GM21381 (cell line): ENCODE measurements at regions not wholly inside any gene's neighbourhood (a gene's known extent, or its start where the extent isn't known, plus 50 kb on each side); places are given as distances from the start of the nearest gene placed in this dataset.

Experiments used
- ATAC-seq: cut with Tn5 transposase; IDR thresholded peaks from one replicate; pipeline ENCODE4 v1.9.1; 2021; ENCODE audit warnings: mild to moderate bottlenecking, moderate library complexity; ENCODE audit not compliant: unreplicated experiment

DNA sequence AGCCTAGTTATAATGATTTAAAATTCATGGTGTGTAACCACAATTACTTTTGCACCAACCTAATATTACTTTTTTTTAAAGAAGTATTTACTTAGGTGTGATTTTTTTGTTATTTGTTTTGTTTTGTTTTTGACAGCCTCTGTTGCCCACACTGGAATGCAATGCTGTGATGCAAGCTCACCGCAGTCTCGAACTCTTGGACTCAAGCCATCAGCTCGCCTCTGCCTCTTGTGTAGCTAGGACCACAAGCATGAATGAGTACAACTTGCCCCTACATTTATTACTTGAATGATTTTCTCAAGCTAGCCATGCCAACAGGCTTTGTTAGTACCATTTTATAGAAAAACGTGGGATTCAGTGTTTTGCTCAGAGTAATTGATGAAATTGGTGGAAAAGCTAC, 488.8 kb upstream of the CPEB2 start:
- no peak for ATAC-seq

DNA sequence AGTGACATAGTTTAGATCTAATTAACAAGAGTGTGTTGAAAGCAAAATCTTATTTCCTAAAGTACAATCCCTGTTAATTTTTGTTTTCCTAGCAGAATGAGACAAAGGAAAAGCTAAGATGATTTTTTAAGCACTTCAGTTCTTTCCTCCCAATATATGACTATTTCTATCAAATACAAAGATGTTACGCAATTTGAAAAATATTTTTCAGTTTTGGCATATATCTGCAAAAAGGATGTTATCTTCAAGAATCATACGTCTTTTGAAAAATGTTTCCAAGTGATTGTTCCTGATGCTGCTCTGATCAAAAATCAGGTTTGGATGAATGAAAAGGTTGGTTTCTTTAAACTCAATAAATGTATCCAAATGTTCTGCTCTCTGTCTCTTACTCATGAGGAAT, 486.7 kb upstream of the CPEB2 start:
- ATAC-seq = no peak

DNA sequence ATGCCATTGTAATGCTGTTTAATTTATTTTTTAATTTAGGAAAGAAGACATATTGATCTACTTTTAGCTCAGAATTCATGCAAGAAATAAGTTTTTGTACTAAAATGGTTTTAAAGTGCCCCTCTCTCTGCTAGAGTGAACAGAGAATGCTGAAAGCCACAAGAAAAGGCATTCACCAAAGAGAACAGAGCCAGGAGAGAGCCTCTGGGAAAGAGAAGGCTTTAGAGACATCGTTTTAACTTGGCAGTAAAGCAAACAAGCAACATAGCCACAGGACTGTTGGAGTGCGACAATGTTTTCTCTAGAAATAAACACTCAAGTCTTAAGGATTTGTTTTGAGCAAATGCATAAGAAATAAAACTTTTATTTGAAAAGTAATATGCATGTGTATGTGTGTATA, 484.1 kb upstream of the CPEB2 start:
- ATAC-seq = no peak

DNA sequence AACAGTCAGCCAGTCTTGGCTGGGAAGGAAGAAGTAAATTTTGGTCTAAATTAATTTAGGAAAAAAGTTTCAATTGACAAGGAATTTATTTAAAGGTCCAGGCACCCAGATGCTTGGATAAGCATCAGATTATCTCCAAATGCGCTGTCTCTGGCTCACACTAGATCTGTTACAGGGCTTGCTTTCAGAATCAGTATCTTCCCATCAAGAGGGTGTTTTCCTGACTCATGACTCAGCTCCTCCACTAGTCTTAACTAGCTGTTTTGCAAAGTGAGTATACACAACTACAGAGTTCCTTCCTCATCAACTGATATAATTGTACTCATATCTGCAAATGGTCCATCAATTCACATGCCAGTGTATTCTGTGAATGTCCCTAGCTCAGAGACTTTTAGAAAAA, 482.1 kb upstream of the CPEB2 start:
- no peak for ATAC-seq

DNA sequence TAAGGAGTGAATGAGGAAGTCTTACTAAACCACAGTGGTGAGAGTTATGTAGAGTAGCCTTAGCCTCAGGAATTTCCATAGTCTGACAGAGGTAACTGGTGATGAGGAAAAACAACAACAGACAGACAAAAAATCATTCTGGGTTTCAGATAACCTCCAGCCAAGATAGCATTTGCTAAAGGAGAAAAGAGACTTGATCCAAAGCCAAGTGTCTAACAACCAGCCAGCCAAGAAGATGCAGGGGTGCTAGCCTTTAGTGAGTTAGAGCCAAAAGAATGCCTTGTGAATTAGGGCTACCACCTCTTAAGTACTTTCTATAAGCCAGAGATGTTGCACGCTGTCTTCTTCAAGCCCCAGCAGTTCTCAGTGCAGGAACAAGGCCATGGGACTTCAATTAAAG, 478.0 kb upstream of the CPEB2 start:
- no peak for ATAC-seq

DNA sequence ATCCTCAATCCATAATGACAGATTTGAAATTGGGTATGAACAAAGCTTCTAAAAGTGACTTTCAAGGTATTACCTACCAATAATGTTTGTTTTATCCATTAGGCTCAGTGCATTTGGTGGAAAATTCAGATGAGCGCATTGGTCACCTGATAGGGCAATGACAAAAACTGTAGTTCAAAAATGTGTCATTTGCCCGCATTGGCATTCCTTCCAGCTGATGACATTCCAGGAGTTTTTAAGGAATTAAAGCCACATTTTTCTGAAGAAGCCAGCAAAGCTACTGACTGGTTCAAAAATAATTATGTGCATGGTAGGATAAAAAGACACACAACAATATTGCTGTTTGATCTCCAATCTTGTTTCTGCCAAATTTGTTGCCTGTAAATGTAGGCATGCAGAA, 473.4 kb upstream of the CPEB2 start:
- ATAC-seq = no peak

DNA sequence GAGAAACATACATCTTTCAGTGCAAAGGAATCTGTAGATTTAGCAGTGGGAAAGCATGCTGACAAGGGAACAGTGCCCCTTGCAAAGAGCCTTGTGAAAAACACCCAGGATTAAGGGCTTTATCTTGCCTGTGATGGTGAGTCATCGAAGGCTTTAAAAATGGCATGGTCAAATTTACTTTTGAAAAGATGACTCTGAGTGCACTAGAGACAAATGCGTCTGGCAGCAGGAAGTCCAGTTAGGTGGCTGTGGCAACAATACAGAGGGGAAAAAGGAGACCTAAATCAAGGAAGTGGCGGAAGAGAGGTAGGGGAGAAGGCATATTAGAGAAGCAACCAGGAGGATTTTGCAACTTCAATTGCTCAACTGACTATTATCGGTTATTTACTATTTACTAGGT, 472.6 kb upstream of the CPEB2 start:
- ATAC-seq = no peak

DNA sequence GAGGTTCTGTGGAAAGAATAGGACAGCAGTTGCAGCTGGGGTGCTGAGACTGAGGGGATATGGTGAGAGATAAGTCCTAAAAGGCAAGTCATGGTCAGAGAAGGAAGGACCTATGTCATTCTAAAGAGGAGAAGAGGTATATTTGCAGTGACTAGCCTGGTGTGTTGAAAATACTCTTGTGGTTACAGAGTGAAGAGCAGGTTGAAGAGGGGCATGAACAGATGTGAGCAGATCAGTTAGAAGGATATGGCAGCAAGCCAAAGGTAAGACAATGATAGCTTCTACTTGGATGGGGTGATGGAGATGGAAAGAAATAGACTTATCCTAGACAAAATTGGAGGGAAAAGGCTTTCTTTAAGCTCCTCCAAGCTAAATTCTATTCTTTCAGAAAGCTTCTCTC, 469.8 kb upstream of the CPEB2 start:
- ATAC-seq = no peak

DNA sequence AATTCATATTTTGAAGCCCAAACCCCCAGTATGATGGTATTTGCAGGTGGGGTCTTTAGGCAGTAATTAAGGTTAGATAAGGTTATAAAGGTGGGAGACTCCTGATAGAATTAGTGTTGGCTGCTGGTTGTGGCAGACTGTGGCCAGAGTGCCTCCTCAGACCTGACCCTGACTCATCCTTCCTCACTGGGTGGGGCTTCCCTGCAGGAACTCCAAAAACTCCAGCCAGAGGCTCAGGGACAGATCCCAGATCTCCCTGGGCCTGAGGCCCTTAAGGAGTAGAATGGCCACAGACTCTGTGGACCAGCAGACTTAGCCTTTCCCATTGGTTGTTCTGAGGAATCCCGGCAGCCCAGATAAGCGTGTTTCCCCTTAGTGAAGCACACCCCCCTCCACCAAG, 463.0 kb upstream of the CPEB2 start:
- no peak for ATAC-seq

DNA sequence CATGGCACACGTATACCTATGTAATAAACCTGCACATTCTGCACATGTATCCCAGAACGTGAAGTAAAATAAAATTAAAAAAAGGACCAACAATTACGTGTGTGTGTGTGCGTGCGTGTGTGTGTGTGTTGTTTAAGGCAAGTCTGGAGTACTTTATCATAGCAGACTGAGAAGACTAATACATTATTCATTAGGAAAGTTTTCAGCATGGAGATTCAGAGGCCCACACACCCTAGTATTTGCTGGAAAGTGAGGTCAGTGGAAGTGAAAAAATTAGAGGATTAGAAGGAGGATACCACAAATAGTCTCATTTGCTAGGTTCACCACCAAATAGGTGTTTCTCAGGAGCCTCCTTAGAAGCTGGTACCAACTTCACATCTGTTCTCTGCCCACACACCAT, 457.1 kb upstream of the CPEB2 start:
- ATAC-seq = no peak

DNA sequence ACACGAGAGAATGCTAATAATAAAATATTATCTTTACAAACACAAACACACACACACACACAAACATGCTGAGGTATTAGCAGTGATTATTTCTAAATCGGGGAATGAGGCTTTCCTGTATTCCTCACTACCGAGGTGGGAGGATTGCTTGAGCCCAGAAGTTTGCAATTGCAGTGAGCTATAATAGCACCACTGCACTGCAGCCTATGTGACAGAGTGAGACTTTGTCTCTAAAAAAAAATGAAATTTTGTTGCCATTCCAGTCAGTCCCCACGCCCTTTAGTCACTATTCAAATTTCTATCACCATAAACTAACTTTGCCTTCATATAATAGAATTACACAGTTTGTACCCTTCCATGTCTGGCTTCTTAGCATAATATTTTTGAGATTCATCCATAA, 456.5 kb upstream of the CPEB2 start:
- no peak for ATAC-seq

DNA sequence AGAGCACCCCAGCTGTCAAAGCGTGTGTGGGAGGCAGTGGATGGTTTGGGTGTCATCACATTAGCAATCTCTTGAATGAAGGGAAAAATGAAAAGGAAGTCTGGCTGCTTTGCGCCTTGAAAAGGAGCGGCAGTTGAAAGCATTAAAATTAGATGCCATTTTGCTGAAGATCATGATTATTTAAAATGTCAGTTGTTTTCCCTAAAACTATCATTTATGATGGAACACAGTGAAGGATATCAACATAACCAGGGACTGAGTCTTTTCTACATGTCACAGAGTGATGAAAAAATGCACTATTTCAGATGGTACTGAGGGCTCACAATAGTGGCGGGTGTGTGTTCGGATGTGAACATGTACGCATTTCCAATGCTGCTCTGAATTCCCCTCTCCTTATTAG, 450.2 kb upstream of the CPEB2 start:
- ATAC-seq = no peak

DNA sequence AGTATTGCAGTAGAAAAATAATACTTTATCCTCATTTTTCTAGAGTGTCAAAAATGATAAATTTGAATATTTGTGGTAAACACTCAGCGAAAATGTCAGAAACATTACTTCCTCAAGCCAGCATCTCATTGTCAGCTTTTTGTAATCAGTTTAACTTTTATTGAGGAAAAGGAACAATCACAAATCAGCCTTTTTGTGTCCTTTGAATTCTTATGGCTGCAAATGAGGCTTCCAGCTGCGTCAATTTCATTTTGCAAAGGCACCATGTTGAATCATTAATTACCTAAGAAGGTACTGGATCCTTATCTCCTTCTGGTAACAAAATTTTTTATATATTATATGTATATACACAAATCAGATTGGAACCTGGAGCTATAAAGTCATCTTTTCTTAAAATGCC, 442.6 kb upstream of the CPEB2 start:
- no peak for ATAC-seq

DNA sequence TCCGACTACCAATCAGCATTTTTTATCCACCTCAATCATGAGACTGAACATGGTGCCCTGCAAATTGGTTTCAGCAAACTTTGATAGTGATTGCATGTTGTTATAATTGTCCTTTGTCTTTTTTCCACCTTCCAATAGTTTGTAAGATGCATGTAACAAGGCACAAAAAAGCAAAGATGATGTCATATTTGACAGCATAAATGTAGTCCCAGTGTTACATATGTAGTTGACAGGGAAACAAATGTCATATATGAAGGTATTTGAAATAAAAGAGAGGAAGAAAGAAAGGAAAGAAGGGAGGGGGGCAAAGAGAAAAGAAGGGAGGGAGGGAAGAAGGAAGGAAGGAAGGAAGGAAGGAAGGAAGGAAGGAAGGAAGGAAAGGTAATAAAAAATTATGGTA, 441.7 kb upstream of the CPEB2 start:
- no peak for ATAC-seq

DNA sequence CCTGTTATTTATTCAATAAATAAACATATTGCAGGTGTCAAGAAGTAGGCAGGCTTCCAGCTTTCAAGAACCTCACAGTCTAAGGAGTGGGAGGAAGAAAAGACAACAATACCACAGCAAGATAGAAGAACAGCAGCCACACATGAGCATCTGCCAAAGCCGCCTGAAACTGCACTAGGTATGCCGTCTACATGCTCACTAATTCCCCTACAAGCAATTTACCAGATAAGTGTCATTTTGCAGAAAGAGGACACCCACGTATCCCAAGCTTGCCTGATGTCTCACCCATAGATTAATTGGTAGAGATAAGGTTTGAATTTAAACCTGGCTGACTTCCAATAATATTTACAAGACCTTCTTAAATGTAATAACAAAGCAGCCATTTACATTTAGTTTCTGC, 439.4 kb upstream of the CPEB2 start:
- ATAC-seq = no peak

DNA sequence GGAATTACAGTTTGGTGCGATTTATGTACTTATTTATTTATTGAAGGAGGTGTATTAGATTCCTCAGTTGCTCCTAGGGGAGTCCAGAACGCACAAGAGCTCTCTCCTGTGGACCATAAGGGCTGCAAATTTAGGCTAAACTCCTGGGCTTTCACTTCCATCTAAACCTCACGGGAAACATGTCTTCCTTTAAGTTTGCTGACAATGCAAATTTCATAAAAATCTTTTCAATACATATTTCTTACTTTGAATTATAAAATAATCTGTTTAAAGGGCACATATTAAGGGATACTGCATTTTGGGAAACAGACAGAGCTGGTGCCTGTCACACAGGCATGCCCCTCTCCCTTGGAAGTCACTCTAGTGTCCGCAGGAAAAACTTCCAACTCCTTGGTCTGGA, 438.0 kb upstream of the CPEB2 start:
- no peak for ATAC-seq

DNA sequence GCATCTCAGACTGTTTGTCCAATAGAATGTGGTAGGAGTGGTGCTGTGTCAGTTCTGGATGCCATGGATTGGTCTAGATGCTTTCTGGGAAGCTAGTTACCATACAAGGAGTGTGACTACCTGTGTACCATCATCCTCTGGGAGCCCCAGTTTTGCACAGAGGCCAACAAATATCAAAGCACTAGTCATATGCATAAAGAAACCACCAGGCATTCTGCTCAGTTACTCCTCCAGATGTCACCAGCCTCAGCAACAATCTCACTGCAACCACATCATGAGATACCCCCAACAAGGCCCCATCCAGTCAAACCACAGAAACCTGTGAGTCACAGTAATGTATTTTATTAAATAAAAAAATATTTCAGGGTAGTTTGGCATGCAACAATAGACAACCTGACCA, 435.8 kb upstream of the CPEB2 start:
- ATAC-seq = no peak

DNA sequence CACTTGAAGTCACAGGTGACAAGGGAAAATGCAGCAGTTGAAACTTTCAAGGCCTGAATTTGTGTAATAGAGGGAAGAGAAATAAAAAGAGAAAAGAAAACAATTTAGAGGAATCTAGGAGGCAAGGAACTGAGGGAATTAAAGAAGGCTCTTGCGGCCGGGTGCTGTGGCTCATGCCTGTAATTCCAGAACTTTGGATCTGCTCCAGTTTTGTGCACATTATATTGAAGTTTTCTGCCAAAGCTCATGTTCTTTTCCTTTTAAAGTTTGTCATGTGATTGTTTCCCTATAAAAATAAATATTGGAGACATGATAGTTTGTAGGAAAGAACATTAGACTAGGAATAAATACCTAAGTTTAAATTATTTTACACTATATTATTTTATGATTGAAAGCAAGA, 433.9 kb upstream of the CPEB2 start:
- no peak for ATAC-seq

DNA sequence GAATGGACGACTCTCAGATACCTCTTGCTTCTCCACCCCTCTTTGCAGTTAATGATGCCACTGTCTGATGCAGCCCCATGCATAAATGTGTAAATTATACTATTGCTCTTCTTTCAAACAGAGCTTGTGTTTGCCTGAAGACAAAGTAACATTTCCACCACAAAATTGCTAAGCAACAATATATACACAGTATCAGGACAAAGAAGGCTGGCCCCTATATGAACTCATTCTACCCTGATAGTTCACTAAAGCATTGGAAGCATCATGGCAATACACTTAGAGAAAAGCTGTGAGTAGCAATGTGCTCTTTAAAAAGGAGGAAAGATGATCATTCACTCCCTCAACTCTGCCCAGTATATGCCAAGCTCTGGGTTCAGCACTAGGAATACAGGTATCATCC, 427.0 kb upstream of the CPEB2 start:
- no peak for ATAC-seq

DNA sequence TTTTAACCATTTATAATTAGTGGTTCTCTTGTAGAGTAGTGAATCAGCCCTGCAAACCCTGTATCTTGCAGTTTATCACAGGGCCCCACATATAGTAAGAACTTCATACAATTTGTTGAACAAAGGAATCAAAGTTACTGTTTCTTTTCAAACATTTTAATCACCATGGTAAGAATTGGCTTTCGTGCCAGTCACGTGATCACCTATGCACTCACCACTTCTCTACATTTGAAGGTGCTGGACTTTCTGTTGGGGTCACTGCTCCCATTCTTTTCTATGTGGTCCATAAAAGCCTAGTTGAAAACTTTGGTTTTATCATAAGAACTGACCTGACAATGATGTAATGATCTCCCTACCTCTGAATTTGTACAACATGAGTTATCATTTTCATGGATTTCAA, 426.4 kb upstream of the CPEB2 start:
- ATAC-seq = no peak

DNA sequence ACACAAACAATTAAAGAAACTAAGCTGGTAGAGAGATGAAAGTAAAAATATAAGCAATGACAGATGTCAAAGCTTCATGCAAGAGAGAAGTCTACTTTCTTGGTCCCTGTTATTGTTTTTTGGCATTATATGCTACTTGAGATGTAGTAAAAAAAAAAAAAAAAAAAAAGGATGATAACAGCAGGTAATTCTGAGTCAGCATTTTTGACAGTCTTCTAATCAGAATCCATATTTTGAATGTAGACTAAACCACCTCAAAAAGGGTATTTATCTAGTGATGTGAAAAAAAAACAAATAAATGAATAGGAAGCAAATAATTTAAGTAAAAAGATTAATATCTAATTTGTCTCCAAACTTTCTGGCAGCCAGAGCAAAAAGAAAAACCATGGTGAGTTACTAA, 422.2 kb upstream of the CPEB2 start:
- no peak for ATAC-seq

DNA sequence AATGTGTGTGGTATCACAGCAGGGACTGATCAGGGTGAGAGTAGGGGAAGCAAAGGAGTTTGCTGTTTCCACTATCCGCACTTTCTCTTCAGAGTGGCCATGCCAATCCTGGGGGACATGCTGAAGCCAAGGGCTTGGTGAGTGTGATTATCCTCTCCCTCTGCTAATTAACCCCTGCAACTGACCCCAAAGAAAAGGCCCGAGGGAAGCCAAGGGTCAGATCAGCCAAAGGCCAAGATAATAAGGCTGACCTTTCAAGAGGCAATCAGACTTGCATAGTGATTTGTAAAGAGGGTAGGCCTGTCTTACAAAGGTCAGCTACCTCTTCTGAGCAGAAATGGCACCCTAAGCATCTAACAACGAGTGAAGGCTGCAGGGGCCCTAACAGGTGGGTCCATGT, 420.5 kb upstream of the CPEB2 start:
- no peak for ATAC-seq

DNA sequence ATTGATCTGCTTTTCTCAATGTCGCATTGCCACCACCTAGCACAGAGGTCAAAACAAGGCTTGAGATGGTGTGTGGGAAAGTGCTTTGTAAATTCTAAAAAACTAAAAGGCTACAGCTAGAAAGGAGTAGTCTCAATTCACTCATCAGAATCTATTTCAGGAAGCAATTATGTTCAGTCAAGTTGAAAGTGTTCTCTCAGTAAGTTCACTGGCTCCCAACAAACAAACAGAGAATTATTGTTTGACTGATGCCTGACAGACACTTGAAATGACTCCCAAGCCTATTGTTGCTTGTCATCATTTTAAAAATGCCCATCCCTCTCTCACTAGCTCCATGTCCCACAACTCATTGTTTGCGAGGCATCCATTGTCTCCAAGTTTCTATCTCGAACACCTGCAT, 419.6 kb upstream of the CPEB2 start:
- no peak for ATAC-seq

DNA sequence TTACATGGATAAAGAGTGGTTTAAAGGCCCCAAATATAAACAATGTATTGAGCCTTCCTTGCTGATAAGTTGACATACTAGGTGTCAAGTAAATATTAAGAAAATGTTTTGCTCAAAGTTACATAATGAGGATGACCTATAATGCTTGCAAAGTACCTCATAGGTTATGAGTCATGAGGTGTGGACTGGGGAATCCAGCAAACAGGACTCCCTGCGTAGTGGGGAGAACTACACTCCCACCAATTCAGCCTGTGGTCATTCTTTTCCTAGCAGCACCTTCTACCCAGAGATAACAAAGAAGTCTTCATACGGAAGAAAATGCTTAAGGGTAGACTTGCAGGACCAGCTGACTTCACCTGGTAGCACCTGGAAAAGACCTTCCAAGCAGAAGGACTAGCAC, 418.9 kb upstream of the CPEB2 start:
- no peak for ATAC-seq
